ENCODE measurements at regions not wholly inside any gene's neighbourhood (a gene's known extent, or its start where the extent isn't known, plus 50 kb on each side); places are given as distances from the start of the nearest gene placed in this dataset.
A peak's percentile ranks its signal among the peaks of the same experiment; 100 is the strongest.

GRCh38 chr6:130743175-130743574 lies 84.0 kb upstream of the SMLR1 start:
- Histone ChIP-seq H3F3A (ENCODE audit: insufficient read depth, low read length) (no peaks in the 10 kb centered on the region), H3K9me2 (replicated peaks; ENCODE audit: insufficient read depth, low read length) (no peaks in the 10 kb centered on the region), H3K9ac (ENCODE audit: low read length) (no peak overlapping the region), H3K4me1 (ENCODE audit: low read length) (no peaks in the 10 kb centered on the region), H2AFZ (ENCODE audit: low read length) (no peak overlapping the region), H3K36me3 (replicated peaks; ENCODE audit: insufficient read depth, low read length) (no peaks in the 10 kb centered on the region), H4K20me1 (ENCODE audit: insufficient read depth, low read length) (no peaks in the 10 kb centered on the region), H3K27ac (ENCODE audit: low read length) (no peak overlapping the region), H3K9me3 (replicated peaks; ENCODE audit: insufficient read depth, low read length) (no peaks in the 10 kb centered on the region), H3K79me2 (ENCODE audit: low read length) (no peaks in the 10 kb centered on the region), H3K4me3 (ENCODE audit: low read length) (no peak overlapping the region), H3K27me3 (replicated peaks; ENCODE audit: insufficient read depth, low read length) (no peaks in the 10 kb centered on the region), H3K4me2 (ENCODE audit: low read depth, low read length) (no peak overlapping the region)
- no peak for TF ChIP-seq EZH2 (optimal IDR thresholded peaks at IDR 0.05; ENCODE audit: low read depth, low read length)
- DNase-seq, result no peak

GRCh38 chr6:130744576-130745366 lies 82.4 kb upstream of the SMLR1 start:
- Histone ChIP-seq H3K36me3 (replicated peaks; ENCODE audit: insufficient read depth, low read length) (no peaks in the 10 kb centered on the region), H3K79me2 (ENCODE audit: low read length) (no peaks in the 10 kb centered on the region), H4K20me1 (ENCODE audit: insufficient read depth, low read length) (no peaks in the 10 kb centered on the region), H3K4me2 (ENCODE audit: low read depth, low read length) (no peak overlapping the region), H3K4me1 (ENCODE audit: low read length) (no peaks in the 10 kb centered on the region), H3K27me3 (replicated peaks; ENCODE audit: insufficient read depth, low read length) (no peaks in the 10 kb centered on the region), H3F3A (ENCODE audit: insufficient read depth, low read length) (no peaks in the 10 kb centered on the region), H2AFZ (ENCODE audit: low read length) (no peak overlapping the region), H3K4me3 (ENCODE audit: low read length) (no peak overlapping the region), H3K9ac (ENCODE audit: low read length) (no peak overlapping the region), H3K9me3 (replicated peaks; ENCODE audit: insufficient read depth, low read length) (no peaks in the 10 kb centered on the region; the same call in 1 of the 2 replicates), H3K9me2 (replicated peaks; ENCODE audit: insufficient read depth, low read length) (no peaks in the 10 kb centered on the region), H3K27ac (ENCODE audit: low read length) (no peak overlapping the region)
- TF ChIP-seq CTCF (IDR thresholded peaks at IDR 0.05; ENCODE audit: low read length) (no peak), EZH2 (optimal IDR thresholded peaks at IDR 0.05; ENCODE audit: low read depth, low read length) (no peak), EZH2phosphoT487 (IDR thresholded peaks at IDR 0.05; ENCODE audit: low read length) (no peak)
- no peak for DNase-seq

- no peak for TF ChIP-seq CTCF (IDR thresholded peaks at IDR 0.05; ENCODE audit: low read length)
- no peak for TF ChIP-seq EZH2 (optimal IDR thresholded peaks at IDR 0.05; ENCODE audit: low read depth, low read length)
- TF ChIP-seq EZH2phosphoT487 (IDR thresholded peaks at IDR 0.05; ENCODE audit: low read length), result no peak
- no peaks in the 10 kb centered on the region; the same call in 1 of the 2 replicates for H3K9me3 ChIP-seq (replicated peaks; ENCODE audit: insufficient read depth, low read length)
Observed at GRCh38 chr6:130748041-130748440, 79.2 kb upstream of the SMLR1 start.

GRCh38 chr6:130749402-130749801 lies 77.8 kb upstream of the SMLR1 start:
- TF ChIP-seq CTCF (IDR thresholded peaks at IDR 0.05; ENCODE audit: low read length) (peak; percentile 12; the same call in 1 of the 2 replicates), EZH2phosphoT487 (IDR thresholded peaks at IDR 0.05; ENCODE audit: low read length) (no peak)
- H3K27ac ChIP-seq (ENCODE audit: low read length), result no peak overlapping the region

More at GRCh38 chr6:130748041-130748440, 79.2 kb upstream of the SMLR1 start:
- H3K79me2 ChIP-seq (ENCODE audit: low read length), result no peaks in the 10 kb centered on the region
- no peak overlapping the region for H3K4me3 ChIP-seq (ENCODE audit: low read length)
- no peaks in the 10 kb centered on the region for H3F3A ChIP-seq (ENCODE audit: insufficient read depth, low read length)
- H4K20me1 ChIP-seq (ENCODE audit: insufficient read depth, low read length), result no peaks in the 10 kb centered on the region
- H3K27me3 ChIP-seq (replicated peaks; ENCODE audit: insufficient read depth, low read length), result no peaks in the 10 kb centered on the region
- H3K4me2 ChIP-seq (ENCODE audit: low read depth, low read length), result no peak overlapping the region
- H3K36me3 ChIP-seq (replicated peaks; ENCODE audit: insufficient read depth, low read length), result no peaks in the 10 kb centered on the region
- H3K4me1 ChIP-seq (ENCODE audit: low read length), result no peaks in the 10 kb centered on the region
- H2AFZ ChIP-seq (ENCODE audit: low read length), result no peak overlapping the region
- H3K27ac ChIP-seq (ENCODE audit: low read length), result no peak overlapping the region
- no peak for DNase-seq
- no peak overlapping the region for H3K9ac ChIP-seq (ENCODE audit: low read length)
- H3K9me2 ChIP-seq (replicated peaks; ENCODE audit: insufficient read depth, low read length), result no peaks in the 10 kb centered on the region

More at GRCh38 chr6:130749402-130749801, 77.8 kb upstream of the SMLR1 start:
- Histone ChIP-seq H3F3A (ENCODE audit: insufficient read depth, low read length) (no peaks in the 10 kb centered on the region), H4K20me1 (ENCODE audit: insufficient read depth, low read length) (no peaks in the 10 kb centered on the region), H3K79me2 (ENCODE audit: low read length) (no peaks in the 10 kb centered on the region), H3K27me3 (replicated peaks; ENCODE audit: insufficient read depth, low read length) (no peaks in the 10 kb centered on the region), H3K36me3 (replicated peaks; ENCODE audit: insufficient read depth, low read length) (no peaks in the 10 kb centered on the region), H2AFZ (ENCODE audit: low read length) (no peak overlapping the region), H3K9me2 (replicated peaks; ENCODE audit: insufficient read depth, low read length) (no peaks in the 10 kb centered on the region), H3K4me2 (ENCODE audit: low read depth, low read length) (no peak overlapping the region), H3K4me3 (ENCODE audit: low read length) (no peak overlapping the region), H3K4me1 (ENCODE audit: low read length) (no peaks in the 10 kb centered on the region), H3K9me3 (replicated peaks; ENCODE audit: insufficient read depth, low read length) (no peaks in the 10 kb centered on the region; the same call in 1 of the 2 replicates), H3K9ac (ENCODE audit: low read length) (no peak overlapping the region)
- DNase-seq, result no peak

All from MM.1S (cell line).